GM06990 (cell line): ENCODE measurements at regions not wholly inside any gene's neighbourhood (a gene's known extent, or its start where the extent isn't known, plus 50 kb on each side); places are given as distances from the start of the nearest gene placed in this dataset.
"Not testable (repeated sequence)": the region's sequence is repeated elsewhere in the genome, so short reads cannot be mapped to it uniquely, and the experiment has no call there.

Source experiments
- DNase-seq: peaks from one replicate; pipeline ENCODE4 v3.0.0-alpha.2; 2011; ENCODE audit not compliant: insufficient read length; ENCODE audit errors: extremely low read depth
- H3K27me3 ChIP-seq: replicated peaks from 2 replicates; pipeline ENCODE4 v1.6.0; 2011; ENCODE audit warnings: low read length; ENCODE audit not compliant: control insufficient read depth, insufficient read depth
- H3K36me3 ChIP-seq: 2 replicates; pipeline ENCODE4 v1.5.1; 2011; ENCODE audit warnings: low read length; ENCODE audit not compliant: control insufficient read depth, insufficient read depth
- H3K4me3 ChIP-seq: replicated peaks from 2 replicates; pipeline ENCODE4 v1.5.1; 2011; ENCODE audit warnings: low read depth, mild to moderate bottlenecking, control low read depth, low read length
- CTCF ChIP-seq: IDR thresholded peaks from 2 replicates; pipeline ENCODE4 v1.5.1; 2011; ENCODE audit warnings: low read length, control low read depth, mild to moderate bottlenecking, inconsistent platforms; ENCODE audit not compliant: insufficient read depth, poor library complexity, severe bottlenecking

DNA sequence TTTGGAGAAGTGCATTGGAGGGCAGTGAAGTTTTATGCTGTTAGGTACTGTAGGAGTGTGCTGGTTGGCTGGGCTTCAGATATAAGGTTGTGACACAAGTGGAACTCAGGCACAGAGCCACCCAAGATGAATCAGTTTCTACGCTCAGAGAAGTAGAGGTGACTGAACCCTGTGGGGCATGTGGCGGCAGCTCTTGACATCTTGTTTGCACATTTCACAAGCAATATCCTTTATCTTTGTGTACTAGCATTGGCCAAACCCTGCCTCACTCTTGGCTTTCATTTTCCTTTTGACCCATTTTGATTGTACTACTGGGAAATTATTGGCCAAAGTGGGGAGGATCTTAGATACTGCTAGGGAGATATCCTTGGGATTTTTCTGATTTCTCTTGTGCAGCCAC, 110.0 kb downstream of the PSAT1 start:
- no peak for DNase-seq

DNA sequence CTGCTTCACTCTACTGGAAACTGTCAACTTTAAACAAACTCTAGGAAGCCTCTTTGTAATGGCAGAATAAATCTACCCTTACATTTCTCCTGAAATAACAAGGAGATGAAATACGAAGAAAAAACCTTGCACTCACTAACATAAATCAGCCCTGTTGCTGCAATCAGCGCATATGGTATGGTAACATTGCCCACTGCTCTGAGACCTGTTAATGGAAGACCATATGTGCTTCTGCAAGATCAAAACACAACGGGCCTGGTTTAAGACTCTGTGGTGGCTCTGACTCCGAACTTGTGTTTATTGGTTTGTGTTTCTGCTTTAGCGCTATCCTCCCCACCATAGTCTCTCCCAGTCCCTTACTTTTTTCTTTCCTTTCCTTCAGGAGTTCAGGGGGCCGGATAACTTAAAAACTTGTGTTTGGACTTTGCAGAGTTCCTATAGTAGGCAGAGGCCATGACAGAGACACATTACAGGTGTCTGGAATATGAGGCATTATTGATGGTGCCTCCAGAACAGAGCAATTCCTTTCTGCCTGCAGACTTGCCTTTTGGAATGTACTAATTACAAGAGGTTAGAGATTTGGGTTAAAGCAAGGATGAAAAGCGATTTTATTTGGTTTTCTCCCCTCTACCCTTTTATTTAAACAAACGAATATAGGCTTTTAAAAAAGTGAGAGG, 110.8 kb downstream of the PSAT1 start:
- Histone ChIP-seq H3K4me3 (no peak overlapping the region), H3K36me3 (no peaks in the 10 kb centered on the region), H3K27me3 (no peaks in the 10 kb centered on the region)
- no peak for TF ChIP-seq CTCF
- DNase-seq: no peak

More for the DNA sequence above, 110.0 kb downstream of the PSAT1 start:
- no peak for TF ChIP-seq CTCF
- H3K36me3 ChIP-seq: no peaks in the 10 kb centered on the region
- H3K4me3 ChIP-seq: no peak overlapping the region
- no peaks in the 10 kb centered on the region for H3K27me3 ChIP-seq

DNA sequence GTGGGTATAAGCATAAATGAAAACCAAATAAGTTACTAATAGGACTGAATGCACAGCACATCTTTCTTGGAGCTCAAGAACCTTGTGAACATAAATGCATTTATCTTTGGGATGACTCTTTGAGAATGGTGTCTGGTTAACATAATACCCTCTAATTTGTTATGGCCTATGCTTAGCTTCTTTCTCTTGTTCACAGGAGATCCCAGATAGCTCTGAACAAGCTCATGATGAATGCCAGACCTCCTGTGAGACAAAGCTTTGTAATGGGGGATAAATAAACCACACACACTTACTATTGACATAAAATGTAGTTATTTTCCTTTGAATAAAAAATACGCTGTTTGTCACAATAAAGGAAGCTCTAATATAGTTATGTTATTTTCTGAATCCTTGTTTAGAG, 111.5 kb downstream of the PSAT1 start:
- DNase-seq: no peak
- no peak for TF ChIP-seq CTCF
- Histone ChIP-seq H3K4me3 (no peak overlapping the region), H3K27me3 (no peaks in the 10 kb centered on the region), H3K36me3 (no peaks in the 10 kb centered on the region)

DNA sequence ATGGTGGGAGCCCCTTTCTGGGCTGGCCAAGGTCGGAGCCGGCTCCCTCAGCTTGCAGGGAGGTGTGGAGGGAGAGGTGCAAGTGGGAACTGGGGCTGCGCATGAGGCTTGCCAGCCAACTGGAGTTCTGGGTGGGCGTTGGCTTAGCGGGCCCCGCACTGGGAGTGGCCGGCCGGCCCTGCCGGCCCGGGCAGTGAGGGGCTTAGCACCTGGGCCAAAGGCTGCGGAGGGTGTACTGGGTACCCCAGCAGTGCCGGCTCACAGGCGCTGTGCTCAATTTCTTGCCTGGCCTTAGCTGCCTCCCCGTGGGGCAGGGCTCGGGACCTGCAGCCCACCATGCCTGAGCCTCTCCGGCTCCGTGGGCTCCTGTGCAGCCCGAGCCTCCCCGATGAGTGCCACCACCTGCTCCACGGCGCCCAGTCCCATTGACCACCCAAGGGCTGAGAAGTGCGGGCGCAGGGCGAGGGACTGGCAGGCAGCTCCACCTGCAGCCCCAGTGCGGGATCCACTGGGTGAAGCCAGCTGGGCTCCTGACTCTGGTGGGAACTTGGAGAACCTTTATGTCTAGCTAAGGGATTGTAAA, 113.1 kb downstream of the PSAT1 start:
- H3K27me3 ChIP-seq: not testable (repeated sequence)

DNA sequence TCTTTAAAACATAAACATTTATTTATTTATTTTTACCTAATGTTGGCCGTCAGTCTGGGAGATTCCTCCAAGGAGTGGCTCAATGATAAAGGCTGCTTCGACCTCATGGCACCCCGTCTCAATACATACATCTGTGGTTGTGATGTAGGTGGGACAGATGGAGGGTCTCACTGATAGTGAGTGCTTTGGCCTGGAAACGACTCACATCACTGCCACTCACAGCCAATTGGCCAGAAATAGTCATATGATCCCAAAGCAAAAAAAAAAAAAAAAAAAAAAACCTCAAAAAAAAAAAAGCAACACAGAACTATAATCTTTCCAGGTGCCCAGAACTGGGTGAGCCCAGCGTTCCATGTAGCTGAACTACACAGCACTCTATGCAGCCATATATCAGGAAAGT, 125.4 kb downstream of the PSAT1 start:
- H3K36me3 ChIP-seq: no peaks in the 10 kb centered on the region
- TF ChIP-seq CTCF: no peak

More for the DNA sequence above, 113.1 kb downstream of the PSAT1 start:
- H3K36me3 ChIP-seq, DNase-seq, H3K4me3 ChIP-seq: not testable (repeated sequence)

GRCh38 chr9:78424299-78424698, 127.4 kb downstream of the PSAT1 start:
- DNase-seq: no peak
- no peak for TF ChIP-seq CTCF
- H3K27me3 ChIP-seq: no peaks in the 10 kb centered on the region
- H3K36me3 ChIP-seq: no peaks in the 10 kb centered on the region
- H3K4me3 ChIP-seq: no peak overlapping the region

More for the DNA sequence above, 125.4 kb downstream of the PSAT1 start:
- no peaks in the 10 kb centered on the region for H3K27me3 ChIP-seq
- no peak overlapping the region for H3K4me3 ChIP-seq
- no peak for DNase-seq
